Smooth muscle cell (in vitro differentiated cells): ENCODE measurements at regions not wholly inside any gene's neighbourhood (a gene's known extent, or its start where the extent isn't known, plus 50 kb on each side); places are given as distances from the start of the nearest gene placed in this dataset.
"Not testable (repeated sequence)": the region's sequence is repeated elsewhere in the genome, so short reads cannot be mapped to it uniquely, and the experiment has no call there.

ENCODE experiments used
- DNase-seq: peaks from one replicate; lab custom pipeline; 2025; ENCODE audit not compliant: unreplicated experiment; lab: John Stamatoyannopoulos, UW
- H2AFZ ChIP-seq: fragments of 200-600 bp; sonication (generic); 2 replicates; pipeline ENCODE4 v1.6.0; 2016; ENCODE audit warnings: antibody characterized with exemption, low read depth, mild to moderate bottlenecking
- H3F3A ChIP-seq: fragments of 200-600 bp; sonication (generic); 2 replicates; pipeline ENCODE4 v1.6.0; 2017; ENCODE audit warnings: antibody characterized with exemption, low read depth
- H3K27ac ChIP-seq: fragments of 200-600 bp; sonication (generic); 2 replicates; pipeline ENCODE4 v1.5.1; 2016; ENCODE audit warnings: low read depth, mild to moderate bottlenecking
- H3K27me3 ChIP-seq: fragments of 200-600 bp; sonication (generic); 2 replicates; pipeline ENCODE4 v1.6.1; 2016; ENCODE audit warnings: low read depth, mild to moderate bottlenecking
- H3K36me3 ChIP-seq: fragments of 200-600 bp; sonication (generic); 2 replicates; pipeline ENCODE4 v1.5.1; 2016; ENCODE audit warnings: low read depth
- H3K4me1 ChIP-seq: fragments of 200-600 bp; sonication (generic); 2 replicates; pipeline ENCODE4 v1.5.1; 2016; ENCODE audit warnings: low read depth
- H3K4me2 ChIP-seq: fragments of 200-600 bp; sonication (generic); 2 replicates; pipeline ENCODE4 v1.6.0; 2016; ENCODE audit warnings: mild to moderate bottlenecking
- H3K4me3 ChIP-seq: fragments of 200-600 bp; sonication (generic); 2 replicates; pipeline ENCODE4 v1.5.1; 2016; ENCODE audit warnings: mild to moderate bottlenecking
- H3K79me2 ChIP-seq: fragments of 200-600 bp; sonication (generic); 2 replicates; pipeline ENCODE4 v1.6.0; 2016; ENCODE audit warnings: low read depth, mild to moderate bottlenecking
- H3K9ac ChIP-seq: fragments of 200-600 bp; sonication (generic); 2 replicates; pipeline ENCODE4 v1.6.0; 2016; ENCODE audit warnings: low read depth
- H3K9me3 ChIP-seq: fragments of 200-600 bp; sonication (generic); replicated peaks from 2 replicates; pipeline ENCODE4 v1.5.1; 2016; ENCODE audit warnings: low read depth
- H4K20me1 ChIP-seq: fragments of 200-600 bp; sonication (generic); 2 replicates; pipeline ENCODE4 v1.6.0; 2016; ENCODE audit warnings: low read depth
- CTCF ChIP-seq: fragments of 200-600 bp; sonication (generic); IDR thresholded peaks from 2 replicates; pipeline ENCODE4 v1.5.1; 2017; ENCODE audit warnings: borderline replicate concordance, mild to moderate bottlenecking, antibody characterized with exemption; ENCODE audit not compliant: insufficient read depth, poor library complexity, severe bottlenecking
- WGBS: methylation state at CpG from one replicate; pipeline ENCODE4 v1.1.7; 2016; ENCODE audit warnings: low lambda C conversion rate; 5-methylcytosine and 5-hydroxymethylcytosine counted together

GRCh38 chr18:62651276-62652056 lies 63.9 kb upstream of the PHLPP1 start:
- Histone ChIP-seq H2AFZ (no peak overlapping the region), H3K4me3 (no peak overlapping the region), H3K36me3 (no peaks in the 10 kb centered on the region), H4K20me1 (no peaks in the 10 kb centered on the region), H3F3A (no peaks in the 10 kb centered on the region), H3K9ac (no peak overlapping the region), H3K27ac (no peak overlapping the region), H3K79me2 (no peaks in the 10 kb centered on the region), H3K4me1 (no peaks in the 10 kb centered on the region), H3K9me3 (no peaks in the 10 kb centered on the region), H3K27me3 (no peaks in the 10 kb centered on the region), H3K4me2 (no peak overlapping the region)
- no peak for TF ChIP-seq CTCF
- 87% methylated on average over 7 of the region's 7 CpGs for WGBS
- no peak for DNase-seq

GRCh38 chr18:62652057-62652629 lies 63.2 kb upstream of the PHLPP1 start:
- not testable (repeated sequence) for H4K20me1 ChIP-seq, H3K27me3 ChIP-seq, H3K4me2 ChIP-seq, H3K36me3 ChIP-seq, H3K4me1 ChIP-seq, H3F3A ChIP-seq, H2AFZ ChIP-seq, H3K79me2 ChIP-seq, H3K27ac ChIP-seq, DNase-seq, H3K9ac ChIP-seq, H3K9me3 ChIP-seq, H3K4me3 ChIP-seq
- 92% methylated on average over 15 of the region's 15 CpGs for WGBS

- Histone ChIP-seq H3K9me3 (no peaks in the 10 kb centered on the region), H3K36me3 (no peaks in the 10 kb centered on the region), H3K27me3 (no peaks in the 10 kb centered on the region), H4K20me1 (no peaks in the 10 kb centered on the region), H3F3A (no peaks in the 10 kb centered on the region), H3K9ac (no peak overlapping the region), H2AFZ (no peak overlapping the region), H3K79me2 (no peaks in the 10 kb centered on the region), H3K4me1 (no peaks in the 10 kb centered on the region), H3K27ac (no peak overlapping the region), H3K4me3 (no peak overlapping the region), H3K4me2 (no peak overlapping the region)
- TF ChIP-seq CTCF: no peak
- no peak for DNase-seq
- 90% methylated on average over 15 of the region's 15 CpGs for WGBS
Measured at GRCh38 chr18:62655520-62656219, 59.7 kb upstream of the PHLPP1 start.

GRCh38 chr18:62658028-62658427 lies 57.3 kb upstream of the PHLPP1 start:
- no peak for DNase-seq
- no peaks in the 10 kb centered on the region for H3F3A ChIP-seq
- H3K27me3 ChIP-seq: no peaks in the 10 kb centered on the region
- WGBS: 93% methylated on average over 1 of the region's 1 CpG
- H4K20me1 ChIP-seq: no peaks in the 10 kb centered on the region
- H3K4me1 ChIP-seq: no peaks in the 10 kb centered on the region
- H3K79me2 ChIP-seq: no peaks in the 10 kb centered on the region
- no peak overlapping the region for H3K27ac ChIP-seq
- H2AFZ ChIP-seq: no peak overlapping the region
- no peaks in the 10 kb centered on the region for H3K36me3 ChIP-seq
- no peak for TF ChIP-seq CTCF
- H3K4me2 ChIP-seq: no peak overlapping the region
- no peak overlapping the region for H3K4me3 ChIP-seq
- no peaks in the 10 kb centered on the region for H3K9me3 ChIP-seq
- no peak overlapping the region for H3K9ac ChIP-seq
